NCI-H146 (cell line): ENCODE measurements at regions not wholly inside any gene's neighbourhood (a gene's known extent, or its start where the extent isn't known, plus 50 kb on each side); places are given as distances from the start of the nearest gene placed in this dataset.

Experiments
- DNase-seq: peaks from one replicate; lab custom pipeline; 2025; lab: John Stamatoyannopoulos, UW

GRCh38 chr20:24796236-24796635 is 152.8 kb upstream of the CST7 start:
- no peak for DNase-seq

GRCh38 chr20:24797113-24797512 is 152.0 kb upstream of the CST7 start:
- DNase-seq, result no peak

- DNase-seq, result no peak
These were observed 151.1 kb upstream of the CST7 start for GRCh38 chr20:24797745-24798655.

- DNase-seq, result no peak
These were observed 150.0 kb upstream of the CST7 start for GRCh38 chr20:24798930-24799705.

GRCh38 chr20:24799971-24800580 is 149.0 kb upstream of the CST7 start:
- DNase-seq, result no peak

- DNase-seq, result no peak
These were observed 146.7 kb upstream of the CST7 start for GRCh38 chr20:24802286-24802820.

GRCh38 chr20:24804481-24805206 is 144.4 kb upstream of the CST7 start:
- DNase-seq, result no peak

GRCh38 chr20:24805456-24806238 is 143.4 kb upstream of the CST7 start:
- no peak for DNase-seq

GRCh38 chr20:24806705-24807676 is 142.1 kb upstream of the CST7 start:
- no peak for DNase-seq

GRCh38 chr20:24808616-24809015 is 140.5 kb upstream of the CST7 start:
- DNase-seq, result no peak

- DNase-seq, result no peak
These were observed 139.5 kb upstream of the CST7 start for GRCh38 chr20:24809606-24810005.

GRCh38 chr20:24810676-24811407 is 138.2 kb upstream of the CST7 start:
- no peak for DNase-seq

GRCh38 chr20:24812373-24812772 is 136.7 kb upstream of the CST7 start:
- DNase-seq, result no peak

- no peak for DNase-seq
These were observed 136.0 kb upstream of the CST7 start for GRCh38 chr20:24813080-24813479.

GRCh38 chr20:24813496-24813895 is 135.6 kb upstream of the CST7 start:
- DNase-seq, result no peak

GRCh38 chr20:24813936-24814335 is 135.1 kb upstream of the CST7 start:
- DNase-seq, result no peak

GRCh38 chr20:24814556-24815195 is 134.4 kb upstream of the CST7 start:
- DNase-seq, result no peak

- DNase-seq, result no peak
These were observed 133.8 kb upstream of the CST7 start for GRCh38 chr20:24815196-24815815.
